ENCODE measurements at regions not wholly inside any gene's neighbourhood (a gene's known extent, or its start where the extent isn't known, plus 50 kb on each side); places are given as distances from the start of the nearest gene placed in this dataset.

- H4K20me1 ChIP-seq (ENCODE audit: insufficient read depth), result no peaks in the 10 kb centered on the region
- H3K27me3 ChIP-seq (ENCODE audit: insufficient read depth, low read depth, low read length), result no peaks in the 10 kb centered on the region
- no peaks in the 10 kb centered on the region for H3K36me3 ChIP-seq (ENCODE audit: insufficient read depth, low read length)
- peak overlapping the region; percentile 38 for H3K9ac ChIP-seq (ENCODE audit: low read length)
- peak overlapping the region; percentile 43 for H3K27ac ChIP-seq (ENCODE audit: low read length)
- H2AFZ ChIP-seq (ENCODE audit: low read depth, low read length), result peak overlapping the region; percentile 30
- H3K4me2 ChIP-seq (ENCODE audit: low read length), result peak overlapping the region; percentile 20
- H3K79me2 ChIP-seq (replicated peaks; ENCODE audit: insufficient read depth, low read length), result peaks cover 31% of the 10 kb centered on the region
- H3K9me2 ChIP-seq (ENCODE audit: insufficient read depth, low read length), result no peaks in the 10 kb centered on the region
- H3K9me3 ChIP-seq (ENCODE audit: low read length), result no peaks in the 10 kb centered on the region
- no peaks in the 10 kb centered on the region for H3F3A ChIP-seq (ENCODE audit: insufficient read depth, low read length, poor library complexity, severe bottlenecking)
- peak overlapping the region; percentile 51 for H3K4me3 ChIP-seq (ENCODE audit: low read length)
- TF ChIP-seq CTCF (IDR thresholded peaks at IDR 0.05; ENCODE audit: poor library complexity, severe bottlenecking) (no peak), SMC3 (conservative IDR thresholded peaks at IDR 0.05; ENCODE audit: poor library complexity) (no peak), TAF1 (IDR thresholded peaks at IDR 0.05; ENCODE audit: low read depth) (no peak), EZH2 (IDR thresholded peaks at IDR 0.05; ENCODE audit: borderline replicate concordance, insufficient read depth, low read length, poor library complexity, severe bottlenecking) (no peak), MXI1 (conservative IDR thresholded peaks at IDR 0.05; ENCODE audit: poor library complexity, severe bottlenecking) (no peak), POLR2AphosphoS5 (IDR thresholded peaks at IDR 0.05) (no peak), RAD21 (conservative IDR thresholded peaks at IDR 0.05) (no peak), EP300 (conservative IDR thresholded peaks at IDR 0.05; ENCODE audit: poor library complexity, severe bottlenecking) (no peak)
- TF ChIP-seq, protein P1, sequence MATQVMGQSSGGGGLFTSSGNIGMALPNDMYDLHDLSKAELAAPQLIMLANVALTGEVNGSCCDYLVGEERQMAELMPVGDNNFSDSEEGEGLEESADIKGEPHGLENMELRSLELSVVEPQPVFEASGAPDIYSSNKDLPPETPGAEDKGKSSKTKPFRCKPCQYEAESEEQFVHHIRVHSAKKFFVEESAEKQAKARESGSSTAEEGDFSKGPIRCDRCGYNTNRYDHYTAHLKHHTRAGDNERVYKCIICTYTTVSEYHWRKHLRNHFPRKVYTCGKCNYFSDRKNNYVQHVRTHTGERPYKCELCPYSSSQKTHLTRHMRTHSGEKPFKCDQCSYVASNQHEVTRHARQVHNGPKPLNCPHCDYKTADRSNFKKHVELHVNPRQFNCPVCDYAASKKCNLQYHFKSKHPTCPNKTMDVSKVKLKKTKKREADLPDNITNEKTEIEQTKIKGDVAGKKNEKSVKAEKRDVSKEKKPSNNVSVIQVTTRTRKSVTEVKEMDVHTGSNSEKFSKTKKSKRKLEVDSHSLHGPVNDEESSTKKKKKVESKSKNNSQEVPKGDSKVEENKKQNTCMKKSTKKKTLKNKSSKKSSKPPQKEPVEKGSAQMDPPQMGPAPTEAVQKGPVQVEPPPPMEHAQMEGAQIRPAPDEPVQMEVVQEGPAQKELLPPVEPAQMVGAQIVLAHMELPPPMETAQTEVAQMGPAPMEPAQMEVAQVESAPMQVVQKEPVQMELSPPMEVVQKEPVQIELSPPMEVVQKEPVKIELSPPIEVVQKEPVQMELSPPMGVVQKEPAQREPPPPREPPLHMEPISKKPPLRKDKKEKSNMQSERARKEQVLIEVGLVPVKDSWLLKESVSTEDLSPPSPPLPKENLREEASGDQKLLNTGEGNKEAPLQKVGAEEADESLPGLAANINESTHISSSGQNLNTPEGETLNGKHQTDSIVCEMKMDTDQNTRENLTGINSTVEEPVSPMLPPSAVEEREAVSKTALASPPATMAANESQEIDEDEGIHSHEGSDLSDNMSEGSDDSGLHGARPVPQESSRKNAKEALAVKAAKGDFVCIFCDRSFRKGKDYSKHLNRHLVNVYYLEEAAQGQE (IDR thresholded peaks at IDR 0.05; ENCODE audit: borderline replicate concordance), result no peak
Measured at GRCh38 chr3:181056136-181056732, 66.7 kb upstream of the DNAJC19 start.

- H3K9me2 ChIP-seq (ENCODE audit: insufficient read depth, low read length), result no peaks in the 10 kb centered on the region
- no peaks in the 10 kb centered on the region for H3K27me3 ChIP-seq (ENCODE audit: insufficient read depth, low read depth, low read length)
- H3K9ac ChIP-seq (ENCODE audit: low read length), result no peak overlapping the region
- no peaks in the 10 kb centered on the region for H3K36me3 ChIP-seq (ENCODE audit: insufficient read depth, low read length)
- no peak overlapping the region for H3K4me3 ChIP-seq (ENCODE audit: low read length)
- no peaks in the 10 kb centered on the region for H3F3A ChIP-seq (ENCODE audit: insufficient read depth, low read length, poor library complexity, severe bottlenecking)
- H3K79me2 ChIP-seq (replicated peaks; ENCODE audit: insufficient read depth, low read length), result peaks cover 19% of the 10 kb centered on the region
- no peak overlapping the region for H3K4me2 ChIP-seq (ENCODE audit: low read length)
- no peak for TF ChIP-seq EZH2 (IDR thresholded peaks at IDR 0.05; ENCODE audit: borderline replicate concordance, insufficient read depth, low read length, poor library complexity, severe bottlenecking)
- H3K27ac ChIP-seq (ENCODE audit: low read length), result no peak overlapping the region
- H4K20me1 ChIP-seq (ENCODE audit: insufficient read depth), result no peaks in the 10 kb centered on the region
- no peaks in the 10 kb centered on the region for H3K9me3 ChIP-seq (ENCODE audit: low read length)
- H2AFZ ChIP-seq (ENCODE audit: low read depth, low read length), result no peak overlapping the region
Measured at GRCh38 chr3:181054538-181054937, 65.0 kb upstream of the DNAJC19 start.

Data from neural cell (in vitro differentiated cells).